Pancreas (tissue), 10 donors: ENCODE measurements at regions not wholly inside any gene's neighbourhood (a gene's known extent, or its start where the extent isn't known, plus 50 kb on each side); places are given as distances from the start of the nearest gene placed in this dataset.

Source experiments
- ATAC-seq, 4 donors: fragments of 200-7000 bp; cut with Tn5 transposase; one replicate each; pipeline versions ENCODE4 v1.8.0 to v1.9.1; 2020; ENCODE audit warnings: mild to moderate bottlenecking in 4 of 4, moderate library complexity in 4 of 4
- DNase-seq, 6 donors: peaks; one replicate each; pipeline ENCODE4 v3.0.0-alpha.2; 2020
- FAIRE-seq: peaks from 2 replicates; lab custom pipeline; 2012; peaks lifted over from hg19 to GRCh38; lab: Jason Lieb, UNC
- H3K27ac ChIP-seq, 4 donors: fragments of 200-600 bp; sonication (generic); 1 replicate in 3 of 4; 2 replicates in 1 of 4; pipeline versions ENCODE4 v1.5.0 to v1.8.0; 2020
- H3K27me3 ChIP-seq, 4 donors: fragments of 200-600 bp; one replicate each; pipeline ENCODE4 v1.8.0; 2021
- H3K36me3 ChIP-seq, 3 donors: fragments of 200-600 bp; sonication (generic) in 1 of 3; one replicate each; pipeline versions ENCODE4 v1.5.0 to v1.8.0; 2020 to 2021
- H3K4me1 ChIP-seq, 3 donors: fragments of 200-600 bp; one replicate each; pipeline ENCODE4 v1.8.0; 2021
- H3K4me3 ChIP-seq, 4 donors: fragments of 200-600 bp; sonication (generic) in 2 of 4; one replicate each; pipeline versions ENCODE4 v1.5.0 to v1.8.0; 2020 to 2021
- H3K9me3 ChIP-seq, 4 donors: fragments of 200-600 bp; one replicate each; pipeline ENCODE4 v1.8.0; 2021
- WGBS, 2 donors: extraction: QIAGEN DNeasy Blood & Tissue Kit; methylation state at CpG; one replicate each; pipeline ENCODE4 v1.1.7; 2013; 5-methylcytosine and 5-hydroxymethylcytosine counted together
- intact Hi-C, 3 donors: fragments of 100-400 bp; cut with DNase I; formaldehyde crosslinking; loops; one replicate each; pipeline versions ENCODE4 v1.11.1 to v1.14.2; 2022
- TF ChIP-seq, protein P1 (sequence below), 4 donors: fragments of 200-600 bp; sonication (generic) in 3 of 4; IDR thresholded peaks; one replicate each; pipeline versions ENCODE4 v1.5.0 to v1.8.0; 2021; ENCODE audit warnings: antibody characterized with exemption in 4 of 4
- donor health status: healthy with polysubstance abuse.
- donor health status: DM: no; HTN: no; CAD: no; lungs with moderate emphysema.
- donor health status: DM: no; HTN: no; CAD: no.
- donor health status: control.
- donor health status: control.
- donor health status: Bipolar disorder and iron deficiency.
- donor health status: DM: yes; HTN: yes; CAD: no.
- donor health status: DM: no; HTN: no; CAD: no.
- donor health status: DM: no; HTN: no; CAD: no.
- donor health status: DM: yes; HTN: yes; CAD: no.

DNA sequence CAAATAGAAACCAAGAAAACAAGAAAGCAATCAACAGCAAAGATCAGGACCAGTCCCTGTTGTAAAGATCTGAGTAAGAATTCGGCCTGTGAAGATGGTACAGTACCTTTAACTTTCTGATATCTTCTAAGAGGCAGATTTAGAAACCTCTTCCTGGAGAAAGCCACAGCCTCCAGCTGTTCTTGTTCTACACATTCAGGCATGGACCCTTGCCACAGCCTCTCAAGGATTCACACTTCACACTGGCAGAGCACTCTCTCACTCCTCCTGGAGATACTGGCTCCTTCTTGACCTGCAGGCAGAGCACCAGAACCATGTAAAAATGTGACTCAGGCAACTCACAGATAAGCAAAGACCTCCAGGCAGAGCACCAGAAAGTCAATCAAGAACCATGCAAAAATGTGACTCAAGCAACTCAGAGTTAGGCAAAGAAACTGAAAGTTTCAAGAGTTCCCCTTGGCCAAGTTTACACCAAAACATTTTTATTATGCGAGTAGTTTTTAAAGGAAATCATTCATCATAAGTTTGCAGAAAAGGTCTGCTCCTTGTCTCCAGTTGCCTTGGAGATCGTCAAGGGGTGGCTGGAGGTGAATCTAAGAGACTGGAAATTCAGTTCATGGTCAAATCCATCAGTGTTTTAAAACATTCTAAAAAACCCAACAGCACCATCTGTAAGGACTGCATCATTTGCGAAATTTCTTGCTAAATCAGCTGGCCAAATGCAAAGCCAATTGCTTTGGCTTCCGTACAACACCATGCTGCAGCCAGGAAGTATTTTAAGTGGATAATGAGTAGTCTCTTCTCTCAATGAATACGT is 119.3 kb upstream of the MDM1 start:
- no peak for FAIRE-seq
- Histone ChIP-seq H3K27me3 (no peaks in the 10 kb centered on the region), H3K4me3 (no peak overlapping the region), H3K4me1 (peaks cover 0 to 12% (median 5%) of the 10 kb centered on the region in 3 donors), H3K9me3 (no peaks in the 10 kb centered on the region), H3K36me3 (no peaks in the 10 kb centered on the region), H3K27ac (no peak overlapping the region)
- ATAC-seq: peak in 3 of 4 donors; percentile 37 to 66 (median 41)
- 31 to 36% methylated on average over 6 of the region's 6 CpGs for WGBS, 2 donors
- DNase-seq: peak in 1 of 6 donors; percentile 15
- TF ChIP-seq, protein P1, sequence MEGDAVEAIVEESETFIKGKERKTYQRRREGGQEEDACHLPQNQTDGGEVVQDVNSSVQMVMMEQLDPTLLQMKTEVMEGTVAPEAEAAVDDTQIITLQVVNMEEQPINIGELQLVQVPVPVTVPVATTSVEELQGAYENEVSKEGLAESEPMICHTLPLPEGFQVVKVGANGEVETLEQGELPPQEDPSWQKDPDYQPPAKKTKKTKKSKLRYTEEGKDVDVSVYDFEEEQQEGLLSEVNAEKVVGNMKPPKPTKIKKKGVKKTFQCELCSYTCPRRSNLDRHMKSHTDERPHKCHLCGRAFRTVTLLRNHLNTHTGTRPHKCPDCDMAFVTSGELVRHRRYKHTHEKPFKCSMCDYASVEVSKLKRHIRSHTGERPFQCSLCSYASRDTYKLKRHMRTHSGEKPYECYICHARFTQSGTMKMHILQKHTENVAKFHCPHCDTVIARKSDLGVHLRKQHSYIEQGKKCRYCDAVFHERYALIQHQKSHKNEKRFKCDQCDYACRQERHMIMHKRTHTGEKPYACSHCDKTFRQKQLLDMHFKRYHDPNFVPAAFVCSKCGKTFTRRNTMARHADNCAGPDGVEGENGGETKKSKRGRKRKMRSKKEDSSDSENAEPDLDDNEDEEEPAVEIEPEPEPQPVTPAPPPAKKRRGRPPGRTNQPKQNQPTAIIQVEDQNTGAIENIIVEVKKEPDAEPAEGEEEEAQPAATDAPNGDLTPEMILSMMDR (IDR thresholded peaks at IDR 0.05): no peak
- intact Hi-C loops: no loop called here

DNA sequence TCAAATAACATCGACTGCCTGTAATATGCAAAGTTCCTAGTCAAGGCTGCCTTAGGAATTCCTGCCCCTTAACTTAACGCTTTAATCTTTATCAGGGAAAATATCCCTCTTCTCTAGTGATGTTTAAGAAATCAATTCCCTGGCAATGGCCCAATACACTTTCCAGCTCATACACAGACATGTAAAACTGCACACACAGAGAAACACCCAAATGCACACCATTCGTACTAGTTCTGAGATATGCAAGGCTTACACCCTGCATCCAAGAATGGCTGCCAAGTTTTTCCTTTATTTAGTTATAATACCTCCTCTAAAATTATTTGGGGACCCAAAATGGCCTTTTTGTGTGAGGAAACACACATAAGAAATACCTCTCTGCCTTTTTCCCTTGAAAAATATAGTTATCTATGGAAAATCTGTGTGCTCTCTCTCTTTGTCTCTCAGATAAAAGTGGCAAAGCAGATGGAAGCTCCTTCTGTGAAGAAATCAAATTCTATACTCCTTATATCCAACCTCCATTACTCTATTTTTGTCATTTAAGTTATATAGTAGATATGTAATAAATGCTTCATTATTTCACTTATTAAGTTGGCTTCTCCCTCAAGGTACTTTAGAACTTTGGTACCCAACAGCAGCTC is 120.0 kb upstream of the MDM1 start:
- DNase-seq (no peak), FAIRE-seq (no peak), ATAC-seq (peak in 1 of 4 donors; percentile 15)
- H3K4me3 ChIP-seq: no peak overlapping the region
- 20 to 23% methylated on average over 3 of the region's 3 CpGs for WGBS, 2 donors
- H3K9me3 ChIP-seq: no peaks in the 10 kb centered on the region
- TF ChIP-seq, protein P1 (IDR thresholded peaks at IDR 0.05): no peak
- H3K27ac ChIP-seq: no peak overlapping the region
- intact Hi-C loops: no loop called here
- H3K36me3 ChIP-seq: no peaks in the 10 kb centered on the region
- H3K27me3 ChIP-seq: no peaks in the 10 kb centered on the region
- peaks cover 0 to 12% (median 5%) of the 10 kb centered on the region in 3 donors for H3K4me1 ChIP-seq

DNA sequence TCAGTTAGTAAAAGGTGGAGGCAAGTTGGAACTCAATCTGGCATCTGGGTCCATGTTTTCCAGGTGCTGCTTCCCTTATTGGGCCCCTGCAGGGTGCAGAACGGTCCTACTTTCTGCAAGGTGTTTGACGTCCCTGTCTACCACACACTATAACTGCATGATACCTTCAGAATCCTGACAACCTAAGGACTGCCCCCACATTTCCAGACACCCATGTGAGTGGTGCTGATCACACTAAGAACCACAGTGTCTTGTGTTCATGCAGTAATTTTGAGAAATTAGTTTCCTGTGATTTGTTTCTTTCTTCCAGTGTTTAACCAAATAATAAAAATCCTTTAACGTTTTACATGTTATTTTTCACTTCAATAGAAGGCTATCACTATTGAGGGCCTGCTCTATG is 121.1 kb upstream of the MDM1 start:
- FAIRE-seq (no peak), DNase-seq (no peak), ATAC-seq (no peak)
- no peaks in the 10 kb centered on the region for H3K9me3 ChIP-seq
- H3K27me3 ChIP-seq: no peaks in the 10 kb centered on the region
- no peaks in the 10 kb centered on the region for H3K36me3 ChIP-seq
- no peak overlapping the region for H3K27ac ChIP-seq
- intact Hi-C loops: no loop called here
- 65 to 81% methylated on average over 3 of the region's 3 CpGs for WGBS, 2 donors
- TF ChIP-seq, protein P1 (IDR thresholded peaks at IDR 0.05): no peak
- peaks cover 0 to 12% (median 5%) of the 10 kb centered on the region in 3 donors for H3K4me1 ChIP-seq
- H3K4me3 ChIP-seq: no peak overlapping the region

DNA sequence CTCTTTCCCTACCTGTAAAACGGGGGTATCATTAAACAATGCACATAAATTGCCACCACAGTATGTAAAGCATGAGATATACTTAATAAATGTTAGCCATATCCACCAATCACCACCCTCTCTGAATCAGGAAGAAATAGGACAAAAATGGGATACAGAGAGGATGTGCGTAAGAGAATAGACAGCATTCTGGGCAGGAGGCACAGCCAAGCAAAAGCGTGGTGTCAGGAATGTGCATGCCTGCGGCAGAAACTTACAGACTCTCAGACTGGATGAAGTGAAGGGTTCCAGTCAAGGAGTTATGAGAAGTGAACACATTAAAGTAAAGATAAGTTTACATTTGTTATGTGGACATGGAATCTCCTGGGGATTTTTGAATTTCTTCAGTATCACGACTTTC is 121.7 kb upstream of the MDM1 start:
- Histone ChIP-seq H3K9me3 (no peaks in the 10 kb centered on the region), H3K36me3 (no peaks in the 10 kb centered on the region), H3K4me3 (no peak overlapping the region), H3K27ac (no peak overlapping the region), H3K4me1 (peaks cover 0 to 12% (median 5%) of the 10 kb centered on the region in 3 donors), H3K27me3 (no peaks in the 10 kb centered on the region)
- intact Hi-C loops: no loop called here
- ATAC-seq (no peak), FAIRE-seq (no peak), DNase-seq (no peak)
- TF ChIP-seq, protein P1 (IDR thresholded peaks at IDR 0.05): no peak
- 73 to 81% methylated on average over 5 of the region's 5 CpGs for WGBS, 2 donors

DNA sequence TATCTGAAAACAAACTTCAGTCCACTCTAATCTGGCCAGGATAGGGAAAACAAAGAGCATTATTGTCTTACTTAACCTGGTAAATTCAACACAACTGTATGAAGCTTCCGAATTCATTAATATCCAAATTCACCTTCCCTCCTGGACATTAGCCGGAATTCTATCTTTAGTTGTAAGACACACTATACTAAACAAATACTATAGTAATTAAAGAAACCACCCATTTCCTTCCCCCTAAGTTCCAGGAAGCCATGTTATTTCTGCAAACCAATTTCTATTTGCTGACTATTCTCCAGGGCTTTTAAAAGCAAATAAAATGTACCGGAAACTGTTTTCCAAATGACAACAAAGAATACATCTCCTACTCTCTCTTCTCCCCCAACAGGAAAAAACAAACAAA is 122.7 kb upstream of the MDM1 start:
- DNase-seq (no peak), FAIRE-seq (no peak), ATAC-seq (no peak)
- 11 to 16% methylated on average over 3 of the region's 3 CpGs for WGBS, 2 donors
- Histone ChIP-seq H3K4me3 (no peak overlapping the region), H3K36me3 (no peaks in the 10 kb centered on the region), H3K4me1 (peaks cover 0 to 12% (median 5%) of the 10 kb centered on the region in 3 donors), H3K9me3 (no peaks in the 10 kb centered on the region), H3K27ac (no peak overlapping the region), H3K27me3 (no peaks in the 10 kb centered on the region)
- intact Hi-C loops: no loop called here
- TF ChIP-seq, protein P1 (IDR thresholded peaks at IDR 0.05): no peak
